IMR-90 (cell line): ENCODE measurements at regions not wholly inside any gene's neighbourhood (a gene's known extent, or its start where the extent isn't known, plus 50 kb on each side); places are given as distances from the start of the nearest gene placed in this dataset.

Experiments used
- ATAC-seq: fragments of 200-7000 bp; cut with Tn5 transposase; 2 replicates; pipeline ENCODE4 v1.9.1; 2020; ENCODE audit warnings: low read depth, mild to moderate bottlenecking, moderate library complexity
- BruUV-seq: library from RNA; stranded (reverse); fragments of 400-500 nt; replicated peaks from 2 replicates; lab custom pipeline; 2021; lab: Mats Ljungman, UMichigan
- CTCF ChIA-PET: fragments of 300-600 bp; formaldehyde crosslinking; extraction: SDS; loops from one replicate; lab custom pipeline; 2021; ENCODE audit warnings: antibody characterized with exemption; lab: Yijun Ruan, JAX
- POLR2A ChIA-PET: fragments of 300-600 bp; sonication (Branson Sonifier 250); formaldehyde crosslinking; loops from one replicate; lab custom pipeline; 2022; ENCODE audit warnings: antibody characterized with exemption; ENCODE audit not compliant: unreplicated experiment; lab: Charles Lee
- DNase-seq: peaks from one replicate; pipeline ENCODE4 v3.0.0; 2013
- H2AFZ ChIP-seq: replicated peaks from 2 replicates; pipeline ENCODE3; 2013; ENCODE audit warnings: low read length, mild to moderate bottlenecking; ENCODE audit not compliant: poor library complexity
- H2AK5ac ChIP-seq: 2 replicates; pipeline ENCODE4 v1.6.1; 2013; ENCODE audit warnings: low read depth, low read length, inconsistent platforms
- H2AK9ac ChIP-seq: replicated peaks from 2 replicates; pipeline ENCODE3; 2013; ENCODE audit warnings: mild to moderate bottlenecking, low read depth, low read length, moderate library complexity; ENCODE audit not compliant: poor library complexity
- H2BK120ac ChIP-seq: 2 replicates; pipeline ENCODE4 v1.6.1; 2013; ENCODE audit warnings: low read depth, low read length, inconsistent platforms
- H2BK15ac ChIP-seq: 3 replicates; pipeline ENCODE4 v1.6.1; 2013; ENCODE audit warnings: low read depth, low read length, inconsistent platforms
- H2BK20ac ChIP-seq: 2 replicates; pipeline ENCODE4 v1.6.1; 2013; ENCODE audit warnings: low read depth, mild to moderate bottlenecking, inconsistent platforms, low read length, moderate library complexity
- H2BK5ac ChIP-seq: 2 replicates; pipeline ENCODE4 v1.6.1; 2013; ENCODE audit warnings: mild to moderate bottlenecking, low read depth, low read length, inconsistent platforms; ENCODE audit not compliant: poor library complexity, severe bottlenecking
- H3K14ac ChIP-seq: replicated peaks from 2 replicates; pipeline ENCODE4 v1.6.1; 2013; ENCODE audit warnings: low read depth, low read length, inconsistent platforms
- H3K18ac ChIP-seq: 2 replicates; pipeline ENCODE4 v1.6.1; 2013; ENCODE audit warnings: low read depth, low read length, control low read depth
- H3K23ac ChIP-seq: 2 replicates; pipeline ENCODE4 v1.6.1; 2013; ENCODE audit warnings: low read depth, low read length, inconsistent platforms
- H3K27ac ChIP-seq: 2 replicates; pipeline ENCODE4 v1.5.1; 2013; ENCODE audit warnings: mild to moderate bottlenecking, control low read depth, low read length; ENCODE audit not compliant: insufficient read depth
- H3K27me3 ChIP-seq: 2 replicates; pipeline ENCODE4 v1.6.1; 2013; ENCODE audit warnings: low read length; ENCODE audit not compliant: control insufficient read depth, insufficient read depth
- H3K36me3 ChIP-seq: 2 replicates; pipeline ENCODE4 v1.6.1; 2013; ENCODE audit warnings: low read length, mixed read lengths; ENCODE audit not compliant: control insufficient read depth, insufficient read depth
- H3K4ac ChIP-seq: 2 replicates; pipeline ENCODE4 v1.6.1; 2013; ENCODE audit warnings: low read depth, low read length, inconsistent platforms
- H3K4me1 ChIP-seq: 2 replicates; pipeline ENCODE4 v1.6.1; 2013; ENCODE audit warnings: low read length, mixed read lengths; ENCODE audit not compliant: control insufficient read depth, insufficient read depth
- H3K4me2 ChIP-seq: 2 replicates; pipeline ENCODE4 v1.6.1; 2013; ENCODE audit warnings: low read depth, mild to moderate bottlenecking, control low read depth, low read length, moderate library complexity
- H3K4me3 ChIP-seq: 2 replicates; pipeline ENCODE4 v1.5.1; 2013; ENCODE audit warnings: low read depth, mild to moderate bottlenecking, control low read depth, low read length, moderate library complexity; ENCODE audit not compliant: insufficient read depth
- H3K56ac ChIP-seq: 2 replicates; pipeline ENCODE4 v1.6.1; 2013; ENCODE audit warnings: low read length, inconsistent platforms; ENCODE audit not compliant: insufficient read depth; ENCODE audit errors: extremely low read depth
- H3K79me1 ChIP-seq, 2 experiments: 2 replicates each; pipeline ENCODE4 v1.6.1; 2013; ENCODE audit warnings: low read length in 2 of 2, inconsistent platforms in 1 of 2, low read depth in 1 of 2
- H3K9ac ChIP-seq: 2 replicates; pipeline ENCODE4 v1.6.1; 2013; ENCODE audit warnings: low read depth, low read length, control low read depth
- H3K9me1 ChIP-seq: 2 replicates; pipeline ENCODE4 v1.6.1; 2013; ENCODE audit warnings: low read length, inconsistent platforms; ENCODE audit not compliant: insufficient read depth
- H3K9me3 ChIP-seq: 2 replicates; pipeline ENCODE4 v1.6.1; 2013; ENCODE audit warnings: low read length; ENCODE audit not compliant: control insufficient read depth, insufficient read depth
- H4K20me1 ChIP-seq: 2 replicates; pipeline ENCODE4 v1.6.1; 2013; ENCODE audit warnings: low read length, inconsistent platforms; ENCODE audit not compliant: insufficient read depth
- H4K5ac ChIP-seq: 2 replicates; pipeline ENCODE4 v1.6.1; 2013; ENCODE audit warnings: mild to moderate bottlenecking, low read depth, low read length, control low read depth
- H4K8ac ChIP-seq, 2 experiments: 2 replicates each; pipeline ENCODE4 v1.6.1; 2013; ENCODE audit warnings: low read depth in 2 of 2, low read length in 2 of 2, control low read depth in 1 of 2, inconsistent platforms in 1 of 2
- H4K91ac ChIP-seq: 2 replicates; pipeline ENCODE4 v1.6.1; 2013; ENCODE audit warnings: low read depth, low read length, inconsistent platforms; ENCODE audit not compliant: insufficient read depth
- CEBPB ChIP-seq: IDR thresholded peaks from 2 replicates; pipeline ENCODE4 v1.6.1; 2012; ENCODE audit warnings: low read depth, low read length, improper control_type of control experiment
- NFE2L2 ChIP-seq: fragments of 150-350 bp; IDR thresholded peaks from 2 replicates; pipeline ENCODE4 v1.6.1; 2016; ENCODE audit warnings: low read depth, mild to moderate bottlenecking, low read length
- RAD21 ChIP-seq: IDR thresholded peaks from 2 replicates; pipeline ENCODE4 v1.6.1; 2012; ENCODE audit warnings: low read length, improper control_type of control experiment
- RFX5 ChIP-seq: IDR thresholded peaks from 2 replicates; pipeline ENCODE4 v1.8.0; 2012; ENCODE audit warnings: low read depth, mild to moderate bottlenecking, low read length, moderate library complexity
- USF2 ChIP-seq: fragments of 150-350 bp; IDR thresholded peaks from 2 replicates; pipeline ENCODE4 v1.6.1; 2017; ENCODE audit warnings: mild to moderate bottlenecking, antibody characterized with exemption, low read length, low read depth
- WGBS, 2 experiments: methylation state at CpG; one replicate each; pipeline versions ENCODE4 v1.1.5 to v1.1.7; 2013; ENCODE audit warnings: missing lambda C conversion rate in 2 of 2; ENCODE audit not compliant: insufficient read length in 1 of 2; ENCODE audit errors: extremely low coverage in 2 of 2; 5-methylcytosine and 5-hydroxymethylcytosine counted together
- dilution Hi-C: fragments of 300-500 bp; cut with HindIII; formaldehyde crosslinking; loops from one replicate; pipeline ENCODE4 v1.14.3; 2018; ENCODE audit warnings: low sequenced_read_pairs; ENCODE audit not compliant: unreplicated experiment
- in situ Hi-C: fragments of 300-500 bp; cut with MboI; formaldehyde crosslinking; loops from 3 replicates; pipeline ENCODE4 v1.14.3; 2019; ENCODE audit warnings: low sequenced_read_pairs, inconsistent platforms, mixed read lengths
- intact Hi-C: fragments of 100-400 bp; cut with micrococcal nuclease; formaldehyde crosslinking; loops from 2 replicates; pipeline ENCODE4 v1.10.0; 2022

- ChIA-PET CTCF (no interaction called here), POLR2A (no interaction called here)
- no peak overlapping the region for H3K56ac ChIP-seq
- dilution Hi-C loops = no loop called here
- H2AK5ac ChIP-seq = no peak overlapping the region
- no peaks in the 10 kb centered on the region for H3K79me1 ChIP-seq
- DNase-seq (no peak), ATAC-seq (no peak)
- H3K9me1 ChIP-seq = 0 out of 2 replicates have a peak, but pooled peaks cover 4% of the 10 kb centered on the region
- no peak overlapping the region for H3K14ac ChIP-seq
- no peak overlapping the region for H4K8ac ChIP-seq
- no CpG with 5 or more reads among the region's 1 CpG for WGBS, 2 experiments
- H2BK5ac ChIP-seq = no peak overlapping the region
- no peak overlapping the region for H2BK15ac ChIP-seq
- no peak overlapping the region for H2BK20ac ChIP-seq
- intact Hi-C loops = no loop called here
- no peaks in the 10 kb centered on the region for H3K4me1 ChIP-seq
- H3K4me2 ChIP-seq = no peak overlapping the region
- no peak overlapping the region for H4K5ac ChIP-seq
- no peak overlapping the region for H3K27ac ChIP-seq
- no peaks in the 10 kb centered on the region for H3K27me3 ChIP-seq
- TF ChIP-seq CEBPB (no peak), USF2 (no peak), NFE2L2 (no peak), RFX5 (no peak), RAD21 (no peak)
- no peak overlapping the region for H2AFZ ChIP-seq
- in situ Hi-C loops = no loop called here
- no peaks in the 10 kb centered on the region for H4K20me1 ChIP-seq
- no peaks in the 10 kb centered on the region for H3K36me3 ChIP-seq
- no peak overlapping the region for H3K23ac ChIP-seq
- no peak overlapping the region for H3K18ac ChIP-seq
- BruUV-seq = no TSS peak
- no peak overlapping the region for H3K4ac ChIP-seq
- no peak overlapping the region for H3K9ac ChIP-seq
- no peaks in the 10 kb centered on the region for H3K9me3 ChIP-seq
- H3K4me3 ChIP-seq = no peak overlapping the region
- no peak overlapping the region for H2BK120ac ChIP-seq
- H4K91ac ChIP-seq = no peak overlapping the region
- H2AK9ac ChIP-seq = no peak overlapping the region
Measured at GRCh38 chr11:103550811-103551210, 441.6 kb downstream of the DYNC2H1 start.
